ENCODE measurements at regions not wholly inside any gene's neighbourhood (a gene's known extent, or its start where the extent isn't known, plus 50 kb on each side); places are given as distances from the start of the nearest gene placed in this dataset.
A peak's percentile ranks its signal among the peaks of the same experiment; 100 is the strongest.

DNA sequence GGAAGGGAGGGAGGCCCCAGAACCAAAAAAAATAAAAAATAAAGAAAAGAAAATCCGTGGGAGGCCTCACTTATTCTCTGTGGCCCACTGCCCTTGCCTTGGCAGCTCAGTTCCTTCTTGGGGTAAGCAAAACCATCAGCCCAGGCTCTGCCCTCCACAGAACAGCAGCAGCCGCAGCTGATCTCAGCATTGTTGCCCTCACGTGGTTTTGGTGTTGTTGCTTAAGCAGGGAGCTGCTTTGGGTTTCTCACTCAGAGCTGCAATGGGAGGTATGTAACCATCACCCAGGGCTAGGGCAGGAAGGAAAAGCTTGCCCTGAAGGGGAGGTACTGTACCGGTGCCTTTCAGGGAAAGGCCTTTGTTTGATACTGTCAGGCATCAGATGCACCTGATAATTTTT is 374.7 kb upstream of the WWC1 start:
- Histone ChIP-seq H3K4me1 (no peaks in the 10 kb centered on the region), H3K4me3 (no peak overlapping the region), H3K27me3 (no peaks in the 10 kb centered on the region), H3K27ac (no peak overlapping the region), H3K9me3 (no peaks in the 10 kb centered on the region), H3K36me3 (no peaks in the 10 kb centered on the region)
- TF ChIP-seq, protein P1, sequence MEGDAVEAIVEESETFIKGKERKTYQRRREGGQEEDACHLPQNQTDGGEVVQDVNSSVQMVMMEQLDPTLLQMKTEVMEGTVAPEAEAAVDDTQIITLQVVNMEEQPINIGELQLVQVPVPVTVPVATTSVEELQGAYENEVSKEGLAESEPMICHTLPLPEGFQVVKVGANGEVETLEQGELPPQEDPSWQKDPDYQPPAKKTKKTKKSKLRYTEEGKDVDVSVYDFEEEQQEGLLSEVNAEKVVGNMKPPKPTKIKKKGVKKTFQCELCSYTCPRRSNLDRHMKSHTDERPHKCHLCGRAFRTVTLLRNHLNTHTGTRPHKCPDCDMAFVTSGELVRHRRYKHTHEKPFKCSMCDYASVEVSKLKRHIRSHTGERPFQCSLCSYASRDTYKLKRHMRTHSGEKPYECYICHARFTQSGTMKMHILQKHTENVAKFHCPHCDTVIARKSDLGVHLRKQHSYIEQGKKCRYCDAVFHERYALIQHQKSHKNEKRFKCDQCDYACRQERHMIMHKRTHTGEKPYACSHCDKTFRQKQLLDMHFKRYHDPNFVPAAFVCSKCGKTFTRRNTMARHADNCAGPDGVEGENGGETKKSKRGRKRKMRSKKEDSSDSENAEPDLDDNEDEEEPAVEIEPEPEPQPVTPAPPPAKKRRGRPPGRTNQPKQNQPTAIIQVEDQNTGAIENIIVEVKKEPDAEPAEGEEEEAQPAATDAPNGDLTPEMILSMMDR (IDR thresholded peaks at IDR 0.05) = no peak
- peak; percentile 26 for ATAC-seq
- DNase-seq = no peak
- intact Hi-C loops (cut with DNase I) = no loop called here

DNA sequence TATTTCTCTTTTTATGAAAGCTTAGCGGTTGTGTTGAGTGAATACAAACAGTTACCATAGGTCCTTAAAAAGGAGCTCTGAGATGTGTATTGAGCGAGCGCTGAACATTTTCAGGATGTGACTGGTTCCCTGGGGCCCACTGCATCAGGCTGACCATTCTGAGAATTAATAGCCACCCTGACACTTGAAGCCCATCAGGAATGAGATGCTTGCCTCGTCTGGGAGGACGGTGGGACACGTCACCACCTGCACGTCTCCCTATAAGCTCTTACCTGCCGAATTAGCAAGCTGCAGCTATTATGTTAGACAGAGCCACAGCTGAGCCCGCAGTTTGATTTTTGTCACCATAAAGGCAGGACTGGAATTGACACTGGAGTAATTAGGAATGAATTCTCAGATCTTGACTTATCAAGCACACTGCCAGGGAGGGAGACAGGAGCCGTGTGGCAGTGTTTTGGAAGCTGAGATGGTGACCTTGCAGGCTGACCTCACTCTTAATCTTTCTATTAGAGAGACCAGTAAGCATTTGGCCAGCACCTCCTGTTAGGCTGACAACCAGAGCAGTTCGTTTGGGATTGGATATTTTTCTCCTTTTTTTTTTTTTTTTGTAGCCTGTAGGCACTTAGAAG is 373.1 kb upstream of the WWC1 start:
- Histone ChIP-seq H3K36me3 (no peaks in the 10 kb centered on the region), H3K27me3 (no peaks in the 10 kb centered on the region), H3K27ac (no peak overlapping the region), H3K4me3 (no peak overlapping the region), H3K4me1 (no peaks in the 10 kb centered on the region), H3K9me3 (no peaks in the 10 kb centered on the region)
- ATAC-seq (no peak), DNase-seq (no peak)
- intact Hi-C loops (cut with DNase I) = no loop called here
- TF ChIP-seq, protein P1 (IDR thresholded peaks at IDR 0.05) = no peak

DNA sequence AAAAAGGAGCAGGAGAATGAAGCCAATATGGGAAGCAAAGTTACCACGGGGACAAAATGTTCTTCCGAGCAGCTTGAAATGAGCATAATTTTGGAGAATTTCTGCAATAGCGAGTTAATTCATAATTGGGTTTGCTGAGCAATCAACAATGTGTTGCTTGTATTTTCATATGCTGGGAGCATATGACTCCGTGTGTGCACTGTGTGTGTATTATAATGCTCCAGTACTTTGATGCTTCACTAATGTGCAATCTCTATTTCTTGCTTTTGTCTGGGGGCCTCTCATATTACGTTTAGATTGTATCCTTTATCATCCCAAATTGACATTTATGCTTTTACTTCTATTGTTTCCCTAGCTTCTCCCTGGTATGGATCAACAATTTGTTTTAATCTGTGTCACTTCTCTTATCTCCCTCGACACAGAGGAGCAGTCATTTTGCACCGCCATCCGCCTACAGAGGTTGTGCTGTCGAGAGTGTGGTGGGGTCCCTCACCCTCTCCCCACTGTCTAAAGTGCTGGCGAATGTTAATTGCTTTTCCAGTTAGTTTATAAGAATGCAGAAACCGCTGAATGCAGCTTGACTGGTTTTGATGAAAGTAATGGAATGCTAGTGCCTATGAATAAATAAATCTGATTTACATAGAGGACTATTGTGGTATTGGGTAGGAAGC is 372.5 kb upstream of the WWC1 start:
- Histone ChIP-seq H3K4me3 (no peak overlapping the region), H3K36me3 (no peaks in the 10 kb centered on the region), H3K27ac (no peak overlapping the region), H3K4me1 (no peaks in the 10 kb centered on the region), H3K9me3 (no peaks in the 10 kb centered on the region), H3K27me3 (no peaks in the 10 kb centered on the region)
- no peak for ATAC-seq
- intact Hi-C loops (cut with DNase I) = no loop called here
- TF ChIP-seq, protein P1 (IDR thresholded peaks at IDR 0.05) = no peak
- no peak for DNase-seq

DNA sequence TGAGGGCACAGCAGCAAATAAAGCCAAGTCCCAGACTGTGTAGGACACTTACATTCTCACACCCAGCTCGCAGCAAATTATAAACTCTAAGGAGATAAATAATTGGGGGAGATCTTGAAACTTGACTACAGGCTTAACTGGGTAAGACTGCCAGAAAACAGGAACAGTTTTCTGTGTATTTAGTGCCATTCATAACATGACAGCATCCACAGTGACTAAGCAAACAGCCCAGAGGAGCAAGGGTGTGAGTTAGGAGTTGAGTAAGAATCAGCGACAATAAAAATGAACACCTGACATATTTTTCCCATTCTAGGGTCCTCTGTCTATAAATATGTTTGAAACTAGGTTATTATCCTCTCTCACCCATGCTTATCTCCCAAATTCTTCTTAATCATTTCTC is 370.9 kb upstream of the WWC1 start:
- Histone ChIP-seq H3K36me3 (no peaks in the 10 kb centered on the region), H3K4me1 (no peaks in the 10 kb centered on the region), H3K9me3 (no peaks in the 10 kb centered on the region), H3K27ac (no peak overlapping the region), H3K4me3 (no peak overlapping the region), H3K27me3 (no peaks in the 10 kb centered on the region)
- TF ChIP-seq, protein P1 (IDR thresholded peaks at IDR 0.05) = no peak
- intact Hi-C loops (cut with DNase I) = no loop called here
- ATAC-seq = no peak
- DNase-seq = no peak

DNA sequence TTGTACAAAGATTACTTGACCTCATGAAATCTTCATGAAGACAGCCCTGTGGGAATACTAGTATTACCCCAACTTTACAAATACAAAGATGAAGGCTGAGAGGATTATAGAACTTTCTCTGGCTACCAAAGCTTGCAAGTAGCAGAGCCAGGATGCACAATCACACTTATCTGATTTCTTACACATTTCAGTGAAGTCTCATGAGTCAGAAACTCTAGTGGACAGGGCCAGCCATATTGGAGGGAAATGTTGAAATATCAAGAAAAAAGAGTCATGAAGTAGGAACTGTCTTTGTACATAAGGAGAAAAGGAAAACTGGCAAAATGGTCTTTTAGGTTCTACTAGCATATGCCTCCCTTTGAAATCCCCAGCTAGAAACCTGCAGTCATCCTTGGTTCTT is 369.6 kb upstream of the WWC1 start:
- no peak for ATAC-seq
- H3K36me3 ChIP-seq = no peaks in the 10 kb centered on the region
- H3K4me1 ChIP-seq = no peaks in the 10 kb centered on the region
- intact Hi-C loops (cut with DNase I) = no loop called here
- TF ChIP-seq, protein P1 (IDR thresholded peaks at IDR 0.05) = no peak
- no peak overlapping the region for H3K4me3 ChIP-seq
- no peak overlapping the region for H3K27ac ChIP-seq
- no peaks in the 10 kb centered on the region for H3K27me3 ChIP-seq
- H3K9me3 ChIP-seq = no peaks in the 10 kb centered on the region
- DNase-seq = no peak

All from upper lobe of right lung (tissue), 1 donor.